Stimulated activated CD8-positive, alpha-beta memory T cell treated with anti-CD3 and anti-CD28 coated beads, Interleukin-15, amount 100 ng/mL, for 24 hours (primary cell): ENCODE measurements at regions not wholly inside any gene's neighbourhood (a gene's known extent, or its start where the extent isn't known, plus 50 kb on each side); places are given as distances from the start of the nearest gene placed in this dataset.
"Not testable (repeated sequence)": the region's sequence is repeated elsewhere in the genome, so short reads cannot be mapped to it uniquely, and the experiment has no call there.

Source experiments
- DNase-seq: peaks from one replicate; pipeline ENCODE4 v3.0.0-alpha.2; 2020; ENCODE audit warnings: low read depth

GRCh38 chr2:144822966-144823365, 303.0 kb upstream of the ZEB2 start:
- DNase-seq, result no peak

DNA sequence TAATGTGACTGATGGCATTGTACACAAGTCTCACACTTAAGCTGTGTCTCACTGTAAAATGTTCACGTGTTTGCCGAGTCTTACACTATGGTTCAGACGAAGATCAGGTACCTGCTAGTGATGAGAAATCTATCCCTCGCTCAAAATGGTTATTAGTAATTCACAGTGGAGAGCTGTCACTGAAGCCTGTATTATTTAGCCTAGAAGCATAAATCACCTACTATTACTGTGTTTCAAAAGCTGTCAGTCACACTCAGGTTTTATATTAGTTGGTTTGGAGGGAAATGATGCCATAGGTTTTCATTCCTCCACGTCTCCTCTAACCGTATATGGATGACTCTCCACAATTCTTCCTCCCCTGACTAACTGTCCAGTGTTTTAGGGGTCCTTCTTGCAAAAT, 292.4 kb upstream of the ZEB2 start:
- no peak for DNase-seq

DNA sequence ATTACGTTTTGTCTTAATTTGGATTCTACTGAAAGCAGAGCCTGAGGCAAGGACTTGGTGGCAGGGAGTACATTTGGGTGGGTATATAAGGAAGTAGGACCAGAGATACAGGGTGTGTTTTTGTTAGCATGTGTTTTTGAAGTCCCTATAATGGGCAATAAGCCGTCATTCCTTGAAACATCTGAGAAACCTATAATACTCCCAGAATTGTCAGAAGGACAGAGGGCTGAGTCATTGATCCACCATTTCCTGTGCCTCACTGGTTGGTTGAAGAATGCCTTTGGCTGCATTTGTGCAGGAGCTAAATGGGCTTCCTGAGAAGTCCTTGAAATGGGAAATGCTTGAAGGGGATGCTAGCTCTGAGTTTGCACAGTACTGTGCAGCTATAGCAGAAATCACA, 281.8 kb upstream of the ZEB2 start:
- DNase-seq, result no peak

DNA sequence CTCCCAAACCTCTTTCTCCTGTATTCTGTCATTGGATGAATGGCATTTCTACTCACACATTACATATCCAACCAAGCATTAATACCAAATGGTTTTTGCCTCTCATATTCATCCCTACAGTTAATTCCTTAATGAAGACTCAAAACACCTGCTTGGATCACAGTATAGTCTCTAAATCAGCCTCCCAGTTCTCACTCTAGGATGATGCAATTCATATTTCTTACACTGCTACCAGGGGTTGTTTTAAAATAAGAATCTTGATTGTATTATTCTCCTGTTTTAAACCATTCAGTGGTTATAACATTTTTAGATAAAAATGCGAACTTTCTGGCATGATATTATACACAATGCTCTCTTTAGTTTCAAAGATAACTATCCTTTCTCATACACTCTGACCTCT, 281.4 kb upstream of the ZEB2 start:
- no peak for DNase-seq

DNA sequence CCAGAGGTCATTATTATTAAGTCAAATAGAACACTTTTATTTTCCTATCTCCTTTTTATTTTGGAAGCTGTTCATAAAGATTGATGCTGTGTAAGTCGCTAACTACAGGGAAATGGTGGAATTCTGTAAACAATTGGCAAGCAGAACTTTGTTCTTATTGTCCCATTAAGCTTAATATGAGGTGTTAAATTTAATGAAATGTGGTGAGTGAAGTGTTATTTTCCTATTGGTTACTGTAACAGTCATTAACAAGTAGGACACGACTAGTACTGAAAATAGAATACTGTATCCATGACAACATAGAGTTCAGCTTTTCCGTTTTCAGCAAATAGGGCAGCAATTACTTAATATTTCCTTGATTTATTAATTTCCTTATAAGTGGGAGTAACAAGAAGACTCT, 279.1 kb upstream of the ZEB2 start:
- DNase-seq, result no peak

DNA sequence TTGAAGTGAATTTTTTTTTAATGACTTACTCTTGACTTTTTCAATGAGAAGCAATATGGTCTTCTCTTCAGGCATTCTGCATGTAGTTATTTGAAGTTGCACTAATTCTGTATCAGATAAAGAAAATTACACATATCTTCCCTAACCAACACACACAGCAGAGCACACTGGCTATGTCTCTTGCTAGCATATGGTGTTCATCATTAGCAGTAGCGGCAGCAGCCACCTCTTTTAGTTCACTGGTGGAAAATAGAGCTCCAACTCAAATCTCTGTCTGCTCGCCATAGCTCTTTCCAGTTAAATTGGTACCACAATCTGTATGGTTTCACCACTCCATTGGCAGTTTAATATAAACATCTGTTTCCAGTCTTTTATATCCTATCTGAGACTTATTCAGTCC, 278.1 kb upstream of the ZEB2 start:
- DNase-seq, result no peak

- DNase-seq, result no peak
Measured at GRCh38 chr2:144796936-144797335, 277.0 kb upstream of the ZEB2 start.

DNA sequence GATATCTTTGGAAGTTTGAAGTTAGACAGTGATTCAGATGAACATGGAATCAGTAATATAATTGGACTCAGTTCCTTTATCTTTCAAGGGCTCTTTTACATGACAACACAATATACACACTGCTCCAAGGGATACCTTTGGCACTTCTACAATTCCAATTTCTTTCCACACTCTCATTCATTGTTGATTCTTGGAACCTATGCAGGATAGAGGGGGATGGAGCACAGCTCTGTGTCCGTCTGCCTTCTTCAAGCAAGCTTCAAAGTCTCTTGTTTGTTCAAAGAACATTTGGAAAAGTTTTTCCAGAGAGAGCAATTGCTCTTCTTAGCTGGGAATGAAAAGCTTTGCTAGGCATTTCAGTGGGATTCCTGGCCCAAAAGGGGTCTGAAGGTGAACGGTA, 276.2 kb upstream of the ZEB2 start:
- no peak for DNase-seq

- DNase-seq, result no peak
Measured at GRCh38 chr2:144785253-144785652, 265.3 kb upstream of the ZEB2 start.

DNA sequence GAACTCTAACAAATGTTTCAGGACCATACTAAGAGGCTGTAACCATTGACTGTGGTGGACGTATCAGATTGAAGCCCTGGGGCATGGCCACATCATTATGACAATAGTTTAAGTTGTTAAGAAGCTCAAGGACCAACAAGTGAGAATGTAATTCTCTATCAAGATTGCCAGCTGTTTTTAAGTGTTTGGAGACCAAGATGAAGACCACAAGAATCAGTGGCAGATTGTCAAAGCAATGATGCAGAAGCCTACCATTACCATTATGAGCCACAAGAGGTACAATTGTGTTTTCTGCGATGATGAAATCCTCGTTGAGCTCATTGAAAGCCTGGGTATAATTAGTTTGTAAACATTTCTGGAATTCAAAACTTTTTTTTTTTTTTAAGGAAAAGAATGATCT, 261.1 kb upstream of the ZEB2 start:
- no peak for DNase-seq

DNA sequence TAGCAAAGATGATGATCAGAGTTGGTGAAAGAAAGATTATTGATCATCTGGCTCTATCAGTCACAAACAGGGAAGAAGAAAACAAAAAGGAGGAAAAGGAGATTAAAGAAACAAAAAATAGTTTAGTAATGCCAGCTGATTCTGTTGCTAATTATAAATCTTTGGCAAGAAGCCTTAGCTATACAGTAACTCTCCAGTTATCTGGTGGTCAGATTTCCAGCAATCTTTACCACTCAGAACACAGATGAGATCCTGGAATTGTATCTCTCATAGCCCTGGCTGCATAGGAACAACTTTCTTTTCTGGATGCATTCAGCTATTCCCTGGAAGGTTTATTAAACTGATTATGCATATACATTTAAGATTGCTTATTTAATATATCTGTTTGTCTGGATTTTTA, 256.8 kb upstream of the ZEB2 start:
- DNase-seq, result no peak

GRCh38 chr2:144774809-144775208, 254.9 kb upstream of the ZEB2 start:
- no peak for DNase-seq

DNA sequence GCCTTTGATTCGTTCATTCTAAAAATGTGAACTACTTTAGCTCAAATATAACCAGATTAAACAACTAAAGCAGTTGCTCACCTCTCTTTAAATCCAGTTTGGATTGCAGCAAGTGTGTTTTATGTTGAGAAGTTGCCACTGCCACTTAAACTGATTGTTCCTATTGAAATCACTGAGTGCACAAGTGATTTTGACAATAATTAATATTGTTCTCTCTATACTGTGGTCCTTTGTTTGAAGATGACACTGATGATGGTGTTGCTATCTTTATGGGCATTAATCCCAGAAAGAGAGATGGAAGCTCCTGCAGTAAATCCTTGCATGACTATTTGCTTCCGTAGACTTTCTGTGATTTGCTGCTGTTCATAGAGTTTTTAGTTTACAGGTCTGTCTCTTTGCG, 251.4 kb upstream of the ZEB2 start:
- DNase-seq, result no peak

GRCh38 chr2:144770616-144771230, 250.8 kb upstream of the ZEB2 start:
- DNase-seq, result no peak

GRCh38 chr2:144760939-144761338, 241.0 kb upstream of the ZEB2 start:
- not testable (repeated sequence) for DNase-seq

DNA sequence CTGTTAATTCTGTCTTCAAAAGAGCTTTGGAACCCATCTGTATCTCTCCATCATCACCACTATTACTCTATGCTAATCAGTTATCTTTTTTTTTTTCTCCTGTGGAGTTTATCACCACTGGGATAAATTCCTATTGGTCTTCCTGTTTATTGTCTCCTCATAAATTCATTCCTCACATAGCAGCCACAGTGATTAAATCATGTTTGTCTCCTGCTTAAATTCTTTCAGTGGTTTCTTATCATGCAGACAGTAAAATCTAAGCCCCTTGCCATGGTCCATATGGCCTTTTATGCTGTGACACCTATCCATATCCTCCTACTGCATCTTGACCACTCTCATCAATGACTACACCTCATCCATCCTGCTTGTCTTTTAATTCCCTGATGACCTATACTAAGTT, 239.8 kb upstream of the ZEB2 start:
- DNase-seq, result no peak

DNA sequence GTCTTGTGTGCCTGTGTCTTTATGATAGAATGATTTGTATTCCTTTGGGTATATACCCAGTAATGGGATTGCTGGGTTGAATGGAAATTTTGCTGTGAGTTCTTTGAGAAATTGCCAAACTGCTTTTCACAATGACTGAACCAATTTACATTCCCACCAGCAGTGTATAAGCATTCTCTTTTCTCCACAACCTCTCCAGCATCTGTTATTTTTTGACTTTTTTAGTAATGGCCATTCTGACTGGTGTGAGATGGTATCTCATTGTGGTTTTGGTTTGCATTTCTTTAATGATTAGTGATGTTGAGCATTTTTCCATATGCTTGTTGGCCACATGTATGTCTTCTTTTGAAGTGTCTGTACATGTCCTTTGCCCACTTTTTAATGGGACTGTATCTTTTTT, 238.3 kb upstream of the ZEB2 start:
- DNase-seq, result not testable (repeated sequence)

- no peak for DNase-seq
Measured at GRCh38 chr2:144753416-144753815, 233.5 kb upstream of the ZEB2 start.

- DNase-seq, result no peak
Measured at GRCh38 chr2:144751142-144751905, 231.4 kb upstream of the ZEB2 start.

- DNase-seq, result no peak
Measured at GRCh38 chr2:144749188-144749587, 229.3 kb upstream of the ZEB2 start.

GRCh38 chr2:144748443-144748842, 228.5 kb upstream of the ZEB2 start:
- DNase-seq, result no peak

DNA sequence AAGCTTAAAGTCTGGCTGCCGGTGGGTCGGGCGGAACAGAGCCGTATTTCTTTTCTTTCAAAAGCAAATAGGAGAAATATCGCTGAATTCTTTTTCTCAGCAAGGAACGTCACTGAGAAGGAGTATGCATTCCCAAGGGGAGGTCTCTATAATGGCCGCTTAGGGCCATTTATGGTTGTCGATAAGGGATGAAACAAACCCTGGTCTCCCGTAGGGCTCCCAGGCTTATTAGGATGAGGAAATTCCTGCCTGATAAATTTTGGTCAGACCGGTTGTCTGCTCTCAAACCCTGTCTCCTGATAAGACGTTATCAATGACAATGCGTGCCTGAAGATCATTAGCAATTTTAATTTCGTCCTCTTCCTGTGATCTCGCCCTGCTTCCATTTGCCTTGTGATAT, 227.7 kb upstream of the ZEB2 start:
- DNase-seq, result no peak

DNA sequence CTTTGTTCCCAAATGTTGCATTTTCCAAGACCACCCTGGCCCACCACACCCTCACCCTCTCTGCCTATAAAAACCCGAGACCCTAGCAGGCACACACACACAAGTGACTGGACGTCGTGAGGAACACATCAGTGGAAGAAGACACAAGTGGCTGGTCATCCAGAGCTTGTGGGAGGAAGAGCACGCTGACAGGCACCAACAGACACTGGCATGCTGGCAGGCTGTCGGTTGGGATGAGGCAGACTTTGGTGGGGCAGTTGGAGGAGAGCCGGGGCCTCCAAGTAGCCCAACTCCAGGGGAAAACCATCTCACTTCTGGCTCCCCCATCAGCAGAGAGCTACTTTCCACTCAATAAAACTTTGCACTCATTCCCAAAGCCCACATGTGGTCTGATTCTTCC, 225.5 kb upstream of the ZEB2 start:
- DNase-seq, result no peak

DNA sequence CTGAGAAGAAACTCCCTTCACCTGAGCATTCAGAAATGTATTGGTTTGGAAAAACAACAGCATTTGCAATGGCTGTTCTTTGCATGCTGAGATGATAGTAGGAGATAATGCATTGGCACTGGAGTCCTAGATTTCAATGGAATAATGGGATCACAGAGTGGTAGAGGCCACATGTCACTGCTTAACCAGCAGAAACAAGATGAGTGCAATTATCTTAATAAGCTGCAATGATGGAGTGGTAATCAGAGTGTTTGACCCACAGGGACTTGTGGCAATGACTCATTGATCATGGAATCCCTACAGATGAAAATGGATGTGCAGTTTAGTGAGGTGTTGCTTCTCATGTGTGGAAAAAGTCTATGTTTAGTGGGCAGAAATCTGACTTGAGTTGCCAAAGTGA, 218.8 kb upstream of the ZEB2 start:
- no peak for DNase-seq
